Hippocampal formation (tissue), 2 donors: ENCODE measurements at regions not wholly inside any gene's neighbourhood (a gene's known extent, or its start where the extent isn't known, plus 50 kb on each side); places are given as distances from the start of the nearest gene placed in this dataset.
"Not testable (repeated sequence)": the region's sequence is repeated elsewhere in the genome, so short reads cannot be mapped to it uniquely, and the experiment has no call there.

Experiments used
- DNase-seq, 2 donors: peaks; one replicate each; lab custom pipeline; 2025; lab: John Stamatoyannopoulos, UW

DNA sequence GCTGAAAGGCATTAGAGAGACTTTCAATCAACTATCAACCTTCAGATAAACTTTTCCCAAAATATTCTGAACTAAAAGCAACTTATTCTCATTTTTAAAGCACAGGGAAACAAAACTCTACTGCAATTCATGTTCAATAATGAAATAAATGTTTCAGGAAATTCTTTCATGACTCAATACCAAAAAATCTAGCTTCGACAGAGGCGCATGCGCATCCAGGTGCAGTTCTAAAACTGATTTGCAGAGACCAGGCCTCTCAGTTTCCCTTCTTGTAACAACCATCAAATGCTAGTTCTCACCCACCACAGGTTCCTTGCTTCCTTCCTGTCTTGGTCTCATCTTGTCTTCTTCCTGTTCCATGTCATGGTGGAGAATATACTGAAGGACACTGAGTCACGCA is 55.3 kb upstream of the NRBF2 start:
- DNase-seq: no peak

GRCh38 chr10:63072951-63073350 is 60.2 kb upstream of the NRBF2 start:
- DNase-seq: no peak

DNA sequence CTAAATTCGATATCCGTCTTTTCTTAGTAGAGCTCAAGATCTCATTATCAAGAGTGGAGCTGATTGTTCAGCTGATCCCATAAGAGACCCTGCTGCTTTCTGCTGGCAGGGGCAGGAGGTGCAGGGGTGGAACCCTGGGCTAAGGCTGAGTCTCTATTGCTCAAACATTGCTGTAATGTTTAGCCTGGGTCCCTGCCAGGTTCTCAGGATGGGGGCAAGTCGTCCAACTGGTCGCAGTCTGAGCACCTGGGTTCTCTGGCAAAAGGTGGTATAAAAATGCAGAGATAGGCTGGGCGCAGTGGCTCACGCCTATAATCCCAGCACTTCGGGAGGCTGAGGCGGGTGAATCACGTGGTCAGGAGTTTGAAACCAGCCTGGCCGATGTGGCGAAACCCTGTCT is 62.0 kb upstream of the NRBF2 start:
- no peak for DNase-seq

DNA sequence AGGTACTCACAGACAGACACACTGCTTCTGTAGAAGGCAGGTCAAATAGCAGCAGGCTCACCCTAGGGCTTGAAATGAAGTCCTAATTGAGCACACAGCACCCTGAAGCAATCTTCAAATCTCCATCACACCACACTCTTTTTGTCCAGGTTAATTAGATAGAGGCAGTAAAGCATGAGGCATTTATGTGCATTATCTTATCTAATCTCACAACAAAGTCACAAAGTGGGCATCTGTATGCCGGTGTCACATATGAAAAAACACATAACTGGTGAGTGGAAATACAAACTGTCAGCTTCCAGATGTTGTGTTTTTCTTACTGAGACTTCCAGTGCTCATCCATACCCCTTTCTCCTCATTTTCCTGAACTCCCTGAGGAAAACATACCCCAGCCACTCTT is 63.8 kb upstream of the NRBF2 start:
- no peak for DNase-seq

- DNase-seq: no peak
Measured at GRCh38 chr10:63068246-63068645, 64.9 kb upstream of the NRBF2 start.

- no peak for DNase-seq
Measured at GRCh38 chr10:63066606-63067005, 66.5 kb upstream of the NRBF2 start.

- DNase-seq: no peak
Measured at GRCh38 chr10:63064706-63065105, 68.4 kb upstream of the NRBF2 start.

GRCh38 chr10:63058236-63058635 is 74.9 kb upstream of the NRBF2 start:
- no peak for DNase-seq

DNA sequence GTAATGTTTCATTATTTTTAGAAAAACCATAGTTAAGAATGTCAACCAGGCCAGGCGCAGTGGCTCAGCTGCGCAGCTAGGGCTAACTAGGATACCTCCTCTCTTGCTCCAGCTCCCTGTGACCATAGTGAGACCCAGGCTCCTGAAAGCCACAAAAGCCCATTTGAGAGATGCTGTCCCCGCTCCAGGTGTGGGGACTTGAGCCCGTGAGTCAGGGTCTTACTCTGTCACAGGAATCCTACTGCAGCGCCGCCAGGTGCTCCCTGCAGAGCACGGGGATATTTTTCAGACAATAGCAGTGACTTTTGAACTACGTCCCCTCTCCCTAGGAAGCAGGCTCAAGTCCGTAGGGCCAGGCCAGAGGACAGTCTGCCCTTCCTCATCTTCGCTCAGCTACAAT is 75.6 kb upstream of the NRBF2 start:
- DNase-seq: no peak

DNA sequence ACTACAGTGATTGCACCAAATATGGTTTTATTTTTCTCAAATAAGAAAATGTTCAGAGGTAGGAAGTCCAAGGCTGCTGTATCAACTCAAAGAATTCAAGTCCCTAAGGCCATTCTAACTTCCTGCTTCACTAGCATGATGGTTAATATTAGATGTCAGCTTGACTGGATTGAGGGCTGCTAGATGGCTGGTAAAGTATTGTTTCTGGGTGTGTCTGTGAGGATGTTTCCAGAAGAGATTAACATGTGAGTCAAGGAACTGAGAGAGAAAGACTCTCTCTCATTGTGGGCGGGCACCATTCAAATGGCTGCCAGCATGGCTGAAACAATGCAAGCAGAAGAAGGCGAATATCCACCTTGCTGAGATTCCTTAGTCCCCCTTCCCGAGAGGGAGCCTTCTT is 77.4 kb upstream of the NRBF2 start:
- DNase-seq: no peak

DNA sequence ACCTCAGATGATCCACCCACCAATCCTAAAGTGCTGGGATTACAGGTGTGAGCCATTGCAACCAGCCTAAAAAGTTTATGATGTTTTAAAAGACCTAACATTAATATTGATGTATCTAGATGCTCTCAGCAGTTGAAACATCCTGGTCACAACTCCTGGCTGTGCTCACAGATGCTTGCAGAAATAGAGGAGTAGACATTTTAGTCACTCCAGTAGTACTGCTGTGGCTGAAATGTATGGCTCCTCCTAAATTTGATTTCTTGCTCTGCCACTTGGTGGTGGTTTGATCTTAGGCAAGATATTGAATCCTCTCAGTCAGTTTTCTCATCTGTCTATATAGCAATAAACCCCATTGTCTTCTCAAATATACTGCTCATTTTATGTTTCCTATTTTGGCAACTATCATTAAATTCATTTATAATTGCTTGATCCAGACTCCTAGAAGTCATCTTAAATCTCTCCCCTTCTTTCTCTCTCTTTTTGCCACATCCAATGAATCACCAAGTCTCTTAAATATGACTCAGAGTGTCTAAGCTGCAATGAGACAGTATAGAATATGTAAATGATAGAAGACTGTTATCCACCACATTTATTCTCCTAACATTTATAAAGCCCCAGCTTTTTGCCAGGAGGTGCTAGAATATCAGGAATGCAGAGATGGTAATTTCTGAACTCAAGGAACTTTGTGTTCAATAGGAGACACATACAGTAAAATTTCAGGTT is 78.1 kb upstream of the NRBF2 start:
- no peak for DNase-seq

GRCh38 chr10:63052083-63052482 is 81.0 kb upstream of the NRBF2 start:
- DNase-seq: no peak

DNA sequence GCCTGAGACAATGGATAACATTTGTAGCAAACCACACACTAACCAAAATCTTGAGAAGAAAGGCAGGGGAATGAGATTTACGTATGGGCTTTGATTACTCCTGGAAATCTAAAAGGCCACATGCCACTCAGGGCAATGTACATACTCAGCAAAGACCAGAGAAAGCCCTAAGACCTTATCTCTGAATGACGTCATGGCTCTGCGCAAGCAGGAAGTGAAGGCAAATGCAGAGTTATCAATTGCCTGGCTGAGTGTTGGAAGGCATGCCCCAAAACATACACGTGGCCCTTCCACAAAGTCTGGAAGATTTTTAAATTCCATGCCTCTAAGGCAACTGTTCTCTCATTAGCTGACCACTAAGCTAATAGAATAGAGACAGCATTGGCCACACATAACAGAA is 90.9 kb upstream of the NRBF2 start:
- DNase-seq: no peak

DNA sequence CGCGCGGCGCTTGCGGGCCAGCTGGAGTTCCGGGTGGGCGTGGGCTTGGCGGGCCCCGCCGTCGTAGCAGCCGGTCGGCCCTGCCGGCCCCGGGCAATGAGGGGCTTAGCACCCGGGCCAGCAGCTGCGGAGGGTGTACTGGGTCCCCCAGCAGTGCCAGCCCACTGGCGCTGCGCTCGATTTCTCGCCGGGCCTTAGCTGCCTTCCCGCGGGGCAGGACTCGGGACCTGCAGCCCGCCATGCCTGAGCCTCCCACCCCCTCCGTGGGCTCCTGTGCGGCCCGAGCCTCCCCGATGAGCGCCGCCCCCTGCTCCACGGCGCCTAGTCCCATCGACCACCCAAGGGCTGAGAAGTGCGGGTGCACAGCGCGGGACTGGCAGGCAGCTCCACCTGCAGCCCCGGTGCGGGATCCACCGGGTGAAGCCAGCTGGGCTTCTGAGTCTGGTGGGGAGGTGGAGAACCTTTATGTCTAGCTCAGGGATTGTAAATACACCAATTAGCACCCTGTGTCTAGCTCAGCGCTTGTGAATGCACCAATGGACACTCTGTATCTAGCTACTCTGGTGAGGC is 99.4 kb upstream of the NRBF2 start:
- not testable (repeated sequence) for DNase-seq

DNA sequence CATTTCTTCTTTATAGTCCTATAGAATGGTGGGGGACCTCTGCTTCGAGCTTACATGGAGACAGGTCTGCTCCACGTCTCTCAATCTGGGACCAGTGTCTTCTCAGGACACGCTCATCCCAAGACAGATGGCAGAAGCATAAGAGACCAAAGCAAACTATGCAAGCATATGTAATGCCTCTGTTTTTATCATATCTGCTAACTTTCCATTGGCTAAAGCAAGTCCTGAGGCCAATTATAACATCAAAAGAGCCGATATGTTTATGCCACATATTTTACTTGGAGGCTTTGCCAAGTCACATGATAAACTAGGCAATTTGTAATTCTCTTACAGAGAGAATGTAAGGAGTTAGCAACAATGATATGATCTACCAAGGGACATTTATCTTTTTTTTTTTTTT is 102.6 kb upstream of the NRBF2 start:
- DNase-seq: no peak

DNA sequence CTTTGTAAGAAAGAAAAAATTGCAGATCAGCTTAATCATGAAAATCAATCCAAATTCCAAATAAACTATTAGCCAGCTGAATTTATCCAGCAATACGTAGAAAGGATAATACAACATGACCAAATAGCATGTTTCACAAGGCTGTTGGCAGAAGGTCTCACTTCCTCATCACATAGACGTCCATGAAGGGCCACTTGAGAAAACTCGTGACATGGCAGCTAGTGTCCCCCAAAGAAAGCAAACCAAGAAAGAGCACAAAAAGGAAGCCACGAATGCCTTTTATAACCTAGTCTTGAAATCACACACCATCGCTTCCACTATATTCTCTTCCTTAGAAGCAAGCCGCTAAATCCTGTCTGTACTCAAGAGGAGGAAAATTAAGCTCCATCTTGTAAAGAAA is 105.6 kb upstream of the NRBF2 start:
- no peak for DNase-seq

- no peak for DNase-seq
Measured at GRCh38 chr10:63021225-63021624, 111.9 kb upstream of the NRBF2 start.

DNA sequence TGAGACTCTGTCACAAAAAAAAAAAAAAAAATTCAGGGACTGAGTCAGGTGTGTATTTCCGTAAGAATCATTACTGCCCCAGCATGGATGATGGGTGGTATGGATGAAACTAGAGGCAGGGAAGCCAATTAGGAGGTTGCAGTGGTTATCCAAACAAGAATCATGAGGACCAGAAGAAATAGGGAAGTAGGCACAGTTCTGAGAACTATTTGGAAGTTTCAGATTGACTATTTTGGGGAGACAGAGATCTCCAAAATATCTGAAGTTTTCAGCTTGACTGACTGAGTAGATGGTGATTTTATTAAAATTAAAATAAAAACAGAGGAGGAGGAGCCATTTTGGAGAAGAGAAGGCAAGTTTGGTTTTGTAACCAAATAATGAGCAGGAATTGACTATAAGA is 119.4 kb upstream of the NRBF2 start:
- DNase-seq: peak in 1 of 2 donors; percentile 13

DNA sequence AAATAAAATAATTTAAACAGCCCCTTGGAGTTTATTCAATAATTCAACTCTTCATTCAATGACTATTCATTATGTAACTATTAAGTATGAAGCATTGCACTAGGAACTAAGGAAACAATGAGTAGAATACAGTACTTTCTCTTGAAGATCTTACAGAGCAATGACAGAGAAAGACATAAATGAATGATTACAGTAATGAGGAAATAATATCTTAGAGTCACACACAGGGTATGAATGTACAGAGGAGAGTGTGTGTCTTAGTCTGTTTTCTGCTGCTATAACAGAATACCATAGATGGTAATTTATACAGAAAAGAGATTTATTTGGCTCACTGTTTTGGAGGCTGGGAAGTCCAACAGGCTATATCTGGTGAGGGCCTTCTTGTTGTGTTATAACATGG is 120.5 kb upstream of the NRBF2 start:
- no peak for DNase-seq

GRCh38 chr10:63010203-63010602 is 122.9 kb upstream of the NRBF2 start:
- DNase-seq: no peak

DNA sequence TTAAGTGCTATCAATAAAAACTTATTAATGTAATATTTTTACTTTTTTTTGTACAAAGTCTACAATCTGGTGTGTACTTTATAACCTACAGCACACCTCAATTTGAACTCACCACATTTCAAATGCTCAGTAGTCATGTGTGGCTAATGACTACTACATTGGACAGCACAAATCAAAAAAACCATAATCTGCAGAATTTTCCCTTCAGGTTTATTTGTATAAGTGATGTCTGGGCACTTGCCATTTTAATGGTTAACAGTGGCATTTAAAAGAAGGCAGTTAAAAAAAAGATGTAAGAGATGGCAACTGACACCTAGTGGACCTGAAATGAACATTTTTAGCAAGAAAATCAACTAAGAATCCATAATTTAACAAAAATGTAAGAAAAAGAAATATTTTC is 124.6 kb upstream of the NRBF2 start:
- no peak for DNase-seq

- no peak for DNase-seq
Measured at GRCh38 chr10:63007112-63007511, 126.0 kb upstream of the NRBF2 start.

DNA sequence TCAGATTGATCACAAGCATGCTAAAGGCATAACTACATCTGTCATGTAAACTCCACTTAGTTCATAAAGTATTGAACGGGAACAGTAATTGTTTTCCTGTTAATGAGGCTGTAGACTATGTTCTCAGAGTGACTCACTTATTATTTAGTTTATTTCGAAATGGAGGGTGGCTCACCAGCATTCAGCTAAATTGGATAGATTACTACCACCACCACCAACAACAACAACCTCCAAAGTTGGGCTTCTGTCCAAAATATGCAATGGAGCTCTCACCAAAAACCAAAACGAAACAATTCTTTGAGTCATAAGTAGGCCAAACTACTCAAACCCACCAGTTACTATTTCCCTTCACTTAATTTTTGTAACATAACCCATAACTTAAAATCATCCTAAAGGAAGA is 127.9 kb upstream of the NRBF2 start:
- DNase-seq: no peak

GRCh38 chr10:63003816-63004453 is 129.2 kb upstream of the NRBF2 start:
- DNase-seq: no peak
